HCEC 1CT (cell line): ENCODE measurements at regions not wholly inside any gene's neighbourhood (a gene's known extent, or its start where the extent isn't known, plus 50 kb on each side); places are given as distances from the start of the nearest gene placed in this dataset.

Experiments used
- DNase-seq: peaks from one replicate; pipeline ENCODE4 v3.0.0-alpha.2; 2017

DNA sequence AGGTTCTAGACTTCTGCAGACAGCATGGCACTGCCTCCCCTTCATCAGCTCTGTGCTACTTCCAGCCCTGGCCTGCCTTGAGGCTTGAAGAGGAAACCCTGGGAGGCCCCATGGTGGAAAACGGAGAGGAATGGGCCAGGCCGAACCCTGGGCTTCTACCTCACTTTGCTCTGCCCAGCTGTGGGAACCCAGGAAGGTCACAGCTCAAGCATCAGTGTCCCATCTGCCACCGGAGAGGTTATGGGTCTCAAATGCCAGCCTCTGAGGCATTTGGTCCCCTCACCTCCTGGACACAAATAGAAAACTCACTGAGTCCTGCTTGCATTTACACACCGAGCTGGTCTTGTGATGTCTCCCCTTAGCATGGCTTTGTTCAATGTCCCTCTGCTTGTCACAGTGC lies 80.1 kb upstream of the ALDH1B1 start:
- DNase-seq = no peak

DNA sequence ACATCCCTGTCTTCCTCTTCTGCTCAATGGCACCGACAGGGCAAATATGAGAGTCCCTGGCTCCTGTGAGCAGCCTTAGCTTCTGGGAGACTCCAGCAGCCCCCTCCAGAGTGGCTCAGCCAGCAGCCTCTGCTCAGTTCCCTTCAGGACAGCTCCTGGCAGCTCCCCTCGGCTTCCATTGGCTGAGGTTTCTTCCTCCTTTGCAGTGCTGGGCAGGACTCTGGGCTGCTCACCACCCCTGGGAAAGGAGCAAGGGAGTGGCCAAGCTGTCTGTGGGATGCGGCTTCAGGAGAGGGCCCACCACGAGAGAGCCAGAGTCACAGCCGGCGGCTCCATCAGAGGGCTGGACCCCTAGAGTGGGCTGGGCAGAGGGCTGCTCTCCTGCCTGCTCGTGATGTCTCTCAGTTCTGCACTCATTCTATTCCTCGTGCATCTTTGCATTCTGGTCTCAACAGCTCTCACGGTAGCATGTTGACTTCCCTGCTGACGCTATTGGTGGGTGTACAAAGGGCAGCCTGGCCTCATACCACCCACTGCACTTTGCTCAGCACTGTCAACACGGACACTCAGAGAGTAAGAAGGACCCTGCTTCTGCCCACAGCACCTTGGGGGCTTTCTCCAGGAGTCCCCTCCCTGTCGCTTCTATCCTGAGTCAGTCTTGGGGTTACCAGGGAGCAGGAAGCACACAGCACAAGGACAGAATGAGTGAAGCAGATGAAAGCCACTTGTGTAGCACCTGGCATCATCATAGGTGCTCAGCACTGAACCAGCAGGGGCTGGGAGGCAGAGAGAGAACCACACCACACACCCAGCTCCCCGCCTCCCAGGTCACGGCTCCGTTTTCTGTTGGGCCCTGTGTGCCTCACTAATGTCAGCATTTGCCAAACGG lies 80.9 kb upstream of the ALDH1B1 start:
- DNase-seq = no peak

- no peak for DNase-seq
Measured at GRCh38 chr9:38309324-38310195, 82.9 kb upstream of the ALDH1B1 start.

- DNase-seq = no peak
Measured at GRCh38 chr9:38308136-38308535, 84.4 kb upstream of the ALDH1B1 start.

DNA sequence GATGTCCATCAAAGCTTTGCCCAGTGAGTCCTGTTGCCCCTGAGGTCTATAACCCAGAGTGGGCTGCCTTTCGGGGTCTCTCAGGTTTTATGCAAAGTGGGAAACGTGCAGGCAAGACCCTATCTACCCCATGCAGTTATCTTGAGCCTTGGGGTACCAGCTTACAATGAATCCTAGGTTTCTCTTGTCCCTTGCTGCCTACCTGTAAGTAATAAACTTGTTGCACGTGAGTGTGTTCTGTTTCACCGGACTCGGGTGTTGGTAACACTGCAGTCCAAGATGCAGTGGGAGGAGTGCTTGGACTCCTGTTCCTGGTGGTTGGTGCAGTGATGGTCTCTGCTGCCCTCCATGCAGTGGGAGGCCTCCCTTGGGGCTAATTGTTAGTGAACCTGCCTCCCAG lies 85.6 kb upstream of the ALDH1B1 start:
- DNase-seq = no peak

GRCh38 chr9:38305582-38305981 lies 86.9 kb upstream of the ALDH1B1 start:
- DNase-seq = no peak

- DNase-seq = no peak
Measured at GRCh38 chr9:38301376-38302106, 91.0 kb upstream of the ALDH1B1 start.

GRCh38 chr9:38299856-38300255 lies 92.6 kb upstream of the ALDH1B1 start:
- DNase-seq = peak; percentile 59

DNA sequence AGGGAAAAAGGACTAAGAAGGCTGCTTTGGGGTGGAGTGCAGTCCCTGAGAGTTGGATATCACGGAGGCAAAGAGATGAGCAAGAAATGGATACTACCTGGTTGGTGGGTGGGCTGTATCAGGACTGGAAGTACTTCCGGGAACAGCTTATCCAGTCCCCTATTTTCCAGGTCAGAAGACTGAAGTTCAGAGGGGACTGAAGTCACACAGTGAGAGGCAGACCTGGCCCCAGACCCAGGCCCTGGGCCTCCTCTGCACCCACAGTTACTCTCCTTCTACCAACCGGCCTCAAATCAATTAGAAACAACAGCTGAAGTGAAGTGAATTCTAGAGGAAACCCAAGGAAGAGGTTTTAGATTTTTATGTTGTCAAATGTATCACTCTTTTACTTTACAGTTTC lies 93.6 kb upstream of the ALDH1B1 start:
- no peak for DNase-seq

DNA sequence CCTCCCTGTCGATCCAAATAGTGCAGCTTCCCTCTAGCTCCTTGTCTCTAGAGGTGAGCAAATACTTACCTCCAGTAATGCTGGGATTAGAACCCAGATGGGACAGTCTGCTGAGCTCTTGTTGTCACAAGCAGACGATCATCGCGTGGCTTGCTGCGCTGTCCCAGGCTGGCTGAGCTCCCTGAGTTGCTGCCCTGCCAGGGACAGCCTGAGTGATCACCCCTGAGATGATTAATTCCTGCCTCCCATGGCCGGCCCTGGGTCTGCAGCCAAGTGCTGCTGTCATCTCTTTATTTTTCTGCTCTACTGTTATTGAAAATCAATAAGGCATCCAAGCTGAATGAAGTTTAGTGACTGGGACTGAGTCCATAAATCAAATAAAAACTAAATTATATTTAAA lies 94.0 kb upstream of the ALDH1B1 start:
- DNase-seq = no peak

DNA sequence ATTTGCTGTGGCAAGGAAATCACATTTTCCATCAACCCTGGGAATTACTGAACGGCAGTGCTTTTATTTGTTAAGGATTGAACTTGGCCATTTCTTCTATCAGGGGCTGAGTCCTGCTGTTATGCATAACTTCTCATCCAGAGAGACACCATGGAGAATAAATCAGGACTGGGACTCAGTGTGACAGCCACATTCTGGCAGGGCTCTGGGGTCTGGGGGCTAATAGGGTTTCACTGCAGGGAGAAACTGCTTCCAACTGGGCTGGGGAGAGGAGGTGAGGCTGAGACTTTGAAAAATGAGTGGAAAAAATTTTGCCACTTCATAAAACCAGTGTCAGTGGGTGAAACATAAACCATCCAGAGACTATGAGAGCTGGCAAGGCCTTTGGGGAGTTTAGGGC lies 95.7 kb upstream of the ALDH1B1 start:
- DNase-seq = no peak

DNA sequence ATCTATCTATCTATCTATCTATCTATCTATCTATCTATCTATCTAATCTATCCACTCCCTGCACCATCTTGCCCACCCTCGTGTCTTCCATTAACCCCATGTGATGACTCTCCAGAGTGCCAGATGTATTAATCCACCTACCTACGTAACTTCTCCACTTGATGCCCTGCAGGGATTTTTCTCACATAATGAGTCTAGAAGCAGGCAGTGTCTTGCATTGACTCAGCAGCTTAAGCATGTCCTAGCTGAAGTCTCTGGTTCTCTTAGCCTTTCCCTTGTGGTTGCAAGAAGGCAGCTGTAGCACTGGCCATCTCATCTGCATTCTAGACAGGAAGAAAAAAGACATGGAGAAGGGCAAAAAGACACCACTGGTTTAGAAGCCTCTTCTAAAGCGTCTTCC lies 96.7 kb upstream of the ALDH1B1 start:
- DNase-seq = no peak

- no peak for DNase-seq
Measured at GRCh38 chr9:38294220-38294960, 98.1 kb upstream of the ALDH1B1 start.

- no peak for DNase-seq
Measured at GRCh38 chr9:38293022-38293421, 99.5 kb upstream of the ALDH1B1 start.

- DNase-seq = no peak
Measured at GRCh38 chr9:38292480-38292879, 100.0 kb upstream of the ALDH1B1 start.

GRCh38 chr9:38289866-38290245 lies 102.6 kb upstream of the ALDH1B1 start:
- no peak for DNase-seq

DNA sequence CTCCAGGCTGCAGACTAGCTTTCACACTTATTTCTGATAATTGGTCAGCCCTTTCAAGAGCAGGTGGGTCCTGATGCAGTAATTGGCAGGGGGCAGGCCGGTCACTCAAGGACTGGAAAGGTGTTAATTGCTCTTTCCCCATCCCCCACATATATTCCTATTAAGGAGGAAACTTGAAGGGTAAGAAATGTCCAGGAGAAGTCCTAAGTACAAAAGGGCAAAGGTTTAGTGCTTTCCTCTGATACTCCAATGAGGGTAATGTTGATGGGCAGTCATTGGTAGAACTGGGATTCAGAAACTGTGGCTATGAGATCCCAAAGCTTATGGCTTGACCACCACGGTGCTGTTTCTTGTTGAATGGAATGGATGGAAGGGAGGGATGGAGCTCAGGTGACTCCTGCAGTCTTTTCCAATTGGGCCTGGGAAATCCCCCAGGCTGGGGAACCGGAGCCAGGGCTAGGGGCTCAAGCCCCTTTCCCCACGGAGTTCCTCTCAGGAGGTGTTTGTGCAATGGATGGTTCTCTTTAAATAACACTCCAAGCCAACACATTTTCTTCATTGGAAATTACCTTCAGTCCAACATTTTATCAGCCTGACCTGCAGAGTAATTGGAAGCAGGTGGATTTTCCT lies 103.2 kb upstream of the ALDH1B1 start:
- DNase-seq = no peak

DNA sequence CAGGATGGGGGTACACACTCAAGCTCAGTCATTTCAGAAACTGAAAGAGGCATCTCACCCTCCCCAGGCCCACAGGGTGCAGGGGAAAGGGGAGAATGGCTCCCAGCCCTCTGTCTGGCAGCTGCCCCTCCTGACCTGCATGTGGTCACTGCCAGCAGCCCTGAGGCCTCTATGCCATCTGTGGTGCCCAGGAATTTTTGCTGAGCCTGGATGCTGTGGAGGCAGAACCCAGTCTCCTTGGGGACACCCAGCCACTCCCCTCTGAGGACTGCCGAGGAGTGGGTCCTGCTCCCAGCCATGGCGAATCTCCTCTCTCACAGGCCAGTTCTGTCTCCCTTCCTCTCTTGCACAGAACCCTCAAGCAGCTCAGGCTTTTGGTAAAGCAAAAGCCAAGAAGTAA lies 104.0 kb upstream of the ALDH1B1 start:
- no peak for DNase-seq

DNA sequence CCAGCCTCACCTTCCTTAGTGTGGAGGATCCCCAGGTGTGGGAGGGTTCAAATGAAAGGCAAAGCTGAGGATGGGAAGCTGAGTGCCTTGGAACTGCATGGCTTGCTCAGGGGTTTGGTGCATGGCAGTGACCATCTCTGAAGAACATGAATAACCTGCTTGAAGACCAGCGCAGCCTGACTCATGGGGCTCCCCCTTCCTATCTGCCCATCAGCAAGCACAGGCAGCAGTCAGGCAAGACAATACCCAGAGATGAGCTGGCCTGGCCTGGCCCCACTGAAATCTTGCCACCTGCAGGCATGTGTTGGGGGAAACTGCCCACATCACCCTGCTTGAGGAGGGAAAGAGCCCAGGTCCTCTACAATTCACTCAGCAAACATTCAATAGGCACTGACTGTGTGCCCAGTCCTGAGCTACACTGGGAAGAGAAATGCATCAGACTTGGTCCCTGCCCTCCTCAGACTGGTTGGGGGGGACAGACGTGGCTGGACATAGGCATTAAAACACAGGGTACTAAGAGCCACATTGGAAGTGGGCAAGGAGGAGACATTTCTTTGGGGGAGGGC lies 105.0 kb upstream of the ALDH1B1 start:
- no peak for DNase-seq

DNA sequence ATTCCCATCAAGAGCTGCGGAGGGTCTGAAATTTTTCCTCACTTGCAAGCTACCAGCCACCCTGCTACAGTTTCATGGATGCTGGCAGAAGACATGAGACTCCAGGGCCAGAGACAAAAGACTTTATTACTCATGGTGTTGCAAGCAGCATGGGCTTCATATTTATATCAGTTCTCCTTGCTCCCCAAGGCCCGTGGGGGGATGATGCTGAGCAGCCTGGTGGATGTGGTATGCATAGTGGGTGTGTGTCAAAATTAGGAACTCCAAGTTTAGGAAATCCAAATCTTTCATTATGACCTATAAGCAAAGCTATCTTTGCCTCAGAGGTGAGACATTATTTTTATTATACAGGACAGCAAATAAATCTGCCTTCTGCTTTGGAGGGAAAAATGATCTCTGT lies 105.7 kb upstream of the ALDH1B1 start:
- no peak for DNase-seq

DNA sequence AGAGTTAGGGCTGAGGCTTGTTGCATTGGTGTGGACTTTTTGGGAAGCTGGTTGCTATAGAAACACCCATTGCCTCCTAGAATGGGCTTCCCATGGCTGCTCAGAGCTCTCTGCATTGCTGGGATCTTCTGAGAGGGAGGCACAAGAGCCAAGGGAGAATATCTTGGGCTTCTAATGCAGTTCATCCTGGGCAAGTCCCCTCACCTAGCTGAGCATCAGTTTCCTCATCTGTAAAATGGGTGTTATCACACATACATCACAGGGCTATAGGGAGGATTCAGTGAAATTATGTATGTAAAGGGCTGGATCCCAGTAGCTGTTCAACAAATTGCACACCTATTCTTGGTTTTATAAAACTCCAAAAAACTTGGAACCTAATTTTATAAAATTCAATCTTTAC lies 106.1 kb upstream of the ALDH1B1 start:
- no peak for DNase-seq

GRCh38 chr9:38285236-38285635 lies 107.3 kb upstream of the ALDH1B1 start:
- DNase-seq = no peak
